Skeletal muscle tissue (tissue), 3 donors: ENCODE measurements at regions not wholly inside any gene's neighbourhood (a gene's known extent, or its start where the extent isn't known, plus 50 kb on each side); places are given as distances from the start of the nearest gene placed in this dataset.
"Not testable (repeated sequence)": the region's sequence is repeated elsewhere in the genome, so short reads cannot be mapped to it uniquely, and the experiment has no call there.

ENCODE experiments used
- H3K27ac ChIP-seq: one replicate; pipeline ENCODE4 v1.7.0; 2013; ENCODE audit warnings: mild to moderate bottlenecking, low read depth, low read length, inconsistent platforms
- H3K27me3 ChIP-seq, 3 donors: one replicate each; pipeline ENCODE4 v1.7.0; 2013; ENCODE audit warnings: low read length in 3 of 3; ENCODE audit not compliant: control insufficient read depth in 3 of 3, insufficient read depth in 3 of 3
- H3K36me3 ChIP-seq, 3 donors: one replicate each; pipeline ENCODE4 v1.7.0; 2013; ENCODE audit warnings: low read length in 3 of 3; ENCODE audit not compliant: control insufficient read depth in 3 of 3, insufficient read depth in 3 of 3
- H3K4me1 ChIP-seq, 3 donors: one replicate each; pipeline ENCODE4 v1.7.0; 2013; ENCODE audit warnings: low read length in 3 of 3, mild to moderate bottlenecking in 3 of 3; ENCODE audit not compliant: control insufficient read depth in 3 of 3, insufficient read depth in 3 of 3
- H3K4me3 ChIP-seq, 3 donors: one replicate each; pipeline ENCODE4 v1.7.0; 2013; ENCODE audit warnings: low read length in 3 of 3
- H3K9ac ChIP-seq, 3 donors: one replicate each; pipeline ENCODE4 v1.7.0; 2013; ENCODE audit warnings: low read length in 3 of 3, mild to moderate bottlenecking in 3 of 3, moderate library complexity in 2 of 3, low read depth in 1 of 3
- H3K9me3 ChIP-seq, 3 donors: one replicate each; pipeline ENCODE4 v1.7.0; 2013; ENCODE audit warnings: low read length in 3 of 3; ENCODE audit not compliant: control insufficient read depth in 3 of 3
- donor health status: Osteomylitis.

GRCh38 chr2:89756616-89757015 lies 1065.1 kb downstream of the RPIA start:
- H3K27ac ChIP-seq, H3K4me1 ChIP-seq, H3K27me3 ChIP-seq, H3K9me3 ChIP-seq, H3K9ac ChIP-seq, H3K4me3 ChIP-seq, H3K36me3 ChIP-seq: not testable (repeated sequence)

GRCh38 chr2:89758332-89759026 lies 1067.0 kb downstream of the RPIA start:
- H3K9me3 ChIP-seq, H3K9ac ChIP-seq, H3K4me1 ChIP-seq, H3K27me3 ChIP-seq, H3K4me3 ChIP-seq, H3K27ac ChIP-seq, H3K36me3 ChIP-seq: not testable (repeated sequence)

DNA sequence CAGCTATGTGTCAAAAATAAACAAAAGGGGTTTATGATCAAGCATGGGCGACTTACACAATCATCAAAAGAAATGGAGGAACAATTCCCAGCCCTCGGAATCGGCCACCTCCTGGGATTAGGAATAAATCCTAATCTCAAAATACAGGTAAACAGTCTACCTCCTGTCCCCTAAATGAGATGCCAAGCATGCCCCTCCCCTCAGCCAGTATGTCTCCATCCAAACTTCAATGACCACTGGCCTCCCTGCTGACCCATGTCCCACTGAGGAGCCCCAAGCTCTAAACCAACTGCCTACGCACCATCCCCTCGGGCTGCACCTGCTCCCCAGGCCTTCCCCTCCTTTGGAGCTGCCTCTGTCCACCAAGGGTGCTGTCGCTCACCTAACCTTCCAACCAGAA lies 1069.3 kb downstream of the RPIA start:
- not testable (repeated sequence) for H3K27ac ChIP-seq, H3K4me1 ChIP-seq, H3K27me3 ChIP-seq, H3K4me3 ChIP-seq, H3K9ac ChIP-seq, H3K36me3 ChIP-seq
- H3K9me3 ChIP-seq = peaks cover 0 to 10% (median 3%) of the 10 kb centered on the region in 3 donors

- peaks cover 0 to 10% (median 9%) of the 10 kb centered on the region in 3 donors for H3K27me3 ChIP-seq
- H3K4me3 ChIP-seq, H3K27ac ChIP-seq, H3K4me1 ChIP-seq, H3K36me3 ChIP-seq, H3K9ac ChIP-seq: not testable (repeated sequence)
- peaks cover 0 to 11% (median 3%) of the 10 kb centered on the region in 3 donors for H3K9me3 ChIP-seq
Measured at GRCh38 chr2:89761171-89761570, 1069.7 kb downstream of the RPIA start.

GRCh38 chr2:89761863-89762262 lies 1070.4 kb downstream of the RPIA start:
- H3K36me3 ChIP-seq, H3K27ac ChIP-seq, H3K4me1 ChIP-seq, H3K9ac ChIP-seq, H3K4me3 ChIP-seq: not testable (repeated sequence)
- peaks cover 0 to 14% (median 3%) of the 10 kb centered on the region in 3 donors for H3K9me3 ChIP-seq
- H3K27me3 ChIP-seq = peaks cover 2 to 17% (median 16%) of the 10 kb centered on the region in 3 donors

DNA sequence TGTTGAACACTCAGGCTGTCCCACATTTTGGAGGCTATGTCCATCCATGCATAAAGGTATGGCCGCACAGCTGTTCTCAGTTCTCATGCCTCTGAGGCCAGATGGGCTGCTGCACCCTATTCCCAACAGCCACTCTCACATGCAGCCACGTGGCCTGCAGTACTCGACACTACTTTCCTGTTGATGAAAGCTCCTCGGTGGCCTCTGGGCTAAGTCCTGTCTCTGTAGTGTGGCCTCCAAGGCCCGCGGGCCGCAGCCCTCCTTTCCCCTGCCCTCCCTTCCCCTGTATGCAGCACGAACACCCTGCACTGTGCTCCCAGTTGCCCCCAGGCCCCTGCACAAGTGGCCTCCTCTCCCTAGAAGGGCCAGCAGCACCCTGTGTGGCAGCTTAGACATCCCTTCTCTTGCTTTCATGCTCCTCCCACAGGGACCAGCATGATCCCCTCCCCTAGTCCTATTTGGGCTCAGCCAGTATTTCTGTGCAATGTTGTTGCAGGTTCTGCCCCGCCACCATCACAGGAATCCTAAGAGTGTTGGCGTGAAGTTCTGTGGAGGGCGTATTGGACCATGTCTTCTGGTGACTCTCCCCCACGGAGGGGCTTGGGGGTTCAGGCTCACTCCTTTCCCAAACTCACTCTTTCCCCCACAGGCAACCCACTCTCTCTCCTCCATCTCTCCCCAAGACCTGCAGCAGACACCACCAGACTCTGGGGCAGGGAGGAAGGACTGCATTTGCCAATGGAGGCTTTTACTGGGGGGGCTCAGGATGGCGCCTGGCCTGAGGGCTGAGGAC lies 1071.2 kb downstream of the RPIA start:
- Histone ChIP-seq H3K9me3 (peaks cover 0 to 14% (median 3%) of the 10 kb centered on the region in 3 donors), H3K27me3 (peaks cover 7 to 23% (median 22%) of the 10 kb centered on the region in 3 donors)
- not testable (repeated sequence) for H3K4me3 ChIP-seq, H3K27ac ChIP-seq, H3K36me3 ChIP-seq, H3K4me1 ChIP-seq, H3K9ac ChIP-seq

GRCh38 chr2:89763254-89763580 lies 1071.7 kb downstream of the RPIA start:
- H3K9ac ChIP-seq = no peak overlapping the region
- peaks cover 0 to 14% (median 3%) of the 10 kb centered on the region in 3 donors for H3K9me3 ChIP-seq
- peaks cover 7 to 24% (median 22%) of the 10 kb centered on the region in 3 donors for H3K27me3 ChIP-seq
- no peak overlapping the region for H3K27ac ChIP-seq
- no peak overlapping the region for H3K4me3 ChIP-seq
- H3K36me3 ChIP-seq = no peaks in the 10 kb centered on the region
- peaks cover 0 to 5% (median 2%) of the 10 kb centered on the region in 3 donors for H3K4me1 ChIP-seq

DNA sequence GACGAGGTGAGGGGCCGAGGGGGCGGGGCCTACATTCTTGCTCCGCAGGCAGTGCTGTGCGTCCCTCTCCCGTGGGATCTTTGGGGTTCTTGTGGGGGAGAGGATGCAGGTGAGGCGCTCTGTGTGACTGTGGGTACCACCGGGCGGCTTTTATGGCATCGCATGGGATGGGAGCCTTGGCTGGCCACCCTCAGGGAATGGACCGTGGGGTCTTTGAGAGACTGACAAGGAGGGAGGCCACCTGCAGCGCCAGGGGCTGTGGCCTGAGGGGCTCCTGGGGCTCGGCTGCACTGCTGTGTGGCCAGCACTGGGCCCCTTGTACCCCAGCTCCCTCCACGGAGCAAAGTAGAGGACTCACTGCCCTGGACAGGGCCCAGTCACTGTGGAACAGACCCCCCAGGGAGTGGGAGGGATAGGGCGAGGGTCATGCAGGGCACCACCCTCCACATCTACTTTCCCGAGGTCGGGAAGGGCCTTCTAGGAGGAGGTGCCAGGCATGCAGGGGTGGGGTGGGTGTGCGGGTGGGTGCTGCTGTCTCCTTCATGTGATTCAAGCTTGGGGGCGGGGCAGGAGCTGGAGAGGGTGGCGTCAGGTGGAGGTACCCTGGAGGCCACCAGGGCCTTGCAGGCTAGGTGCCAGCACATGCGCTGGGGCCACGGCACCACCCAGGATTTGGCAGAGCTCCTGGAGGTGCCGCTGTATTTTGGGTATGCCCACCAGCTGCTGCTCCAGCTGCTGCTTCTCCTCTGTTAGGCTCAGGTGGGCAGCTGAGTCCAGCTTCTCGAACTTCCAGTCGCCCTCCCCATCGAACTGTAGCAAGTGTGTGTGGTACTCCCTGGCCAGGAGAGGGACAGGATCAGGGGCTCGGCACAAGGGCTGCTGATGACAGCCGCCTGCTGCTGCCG lies 1072.4 kb downstream of the RPIA start:
- Histone ChIP-seq H3K27ac (no peak overlapping the region), H3K9ac (no peak overlapping the region), H3K27me3 (peaks cover 7 to 24% (median 22%) of the 10 kb centered on the region in 3 donors), H3K4me3 (no peak overlapping the region), H3K9me3 (peaks cover 0 to 14% (median 3%) of the 10 kb centered on the region in 3 donors), H3K4me1 (peaks cover 0 to 5% (median 2%) of the 10 kb centered on the region in 3 donors), H3K36me3 (no peaks in the 10 kb centered on the region)

DNA sequence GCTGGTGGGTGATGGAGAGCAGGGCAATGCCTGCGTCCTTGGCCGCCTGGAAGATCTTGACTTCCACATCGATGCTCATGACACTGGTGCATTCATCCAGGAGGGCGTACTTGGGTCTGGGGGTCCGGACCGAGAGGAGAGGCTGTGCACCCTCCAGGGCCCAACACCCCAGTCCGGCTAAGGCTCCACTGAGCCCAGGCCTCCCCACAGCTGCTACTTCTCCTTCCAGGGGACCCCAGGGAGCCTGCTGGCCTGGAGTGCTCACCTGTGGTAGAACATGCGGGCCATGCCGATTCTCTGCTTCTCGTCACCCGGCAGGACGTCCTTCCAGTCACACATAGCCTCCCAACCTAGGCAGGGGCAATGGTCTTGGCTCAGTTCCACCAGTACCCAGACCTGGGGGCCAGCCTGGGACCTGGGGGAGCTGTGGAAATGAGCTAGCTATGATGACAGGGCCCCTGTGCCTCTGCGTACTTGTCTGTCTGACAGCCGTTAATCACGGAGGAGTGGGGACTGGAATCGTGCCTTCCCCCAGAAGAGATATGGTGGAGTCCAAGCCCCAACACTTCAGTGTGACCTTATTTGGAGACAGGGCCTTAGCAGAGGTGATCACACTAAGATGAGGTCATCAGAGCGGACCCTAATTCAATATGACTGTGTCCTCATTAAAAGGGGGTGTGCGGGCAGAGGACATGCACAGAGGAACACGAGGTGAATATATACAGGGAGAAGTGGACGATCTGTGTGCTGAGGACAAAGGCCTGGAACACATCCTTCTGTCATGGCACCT lies 1073.3 kb downstream of the RPIA start:
- H3K27ac ChIP-seq, H3K36me3 ChIP-seq, H3K9ac ChIP-seq, H3K4me1 ChIP-seq: not testable (repeated sequence)
- peak overlapping the region in 1 of 3 donors; percentile 6 for H3K4me3 ChIP-seq
- H3K9me3 ChIP-seq = peaks cover 0 to 14% (median 3%) of the 10 kb centered on the region in 3 donors
- H3K27me3 ChIP-seq = peaks cover 7 to 24% (median 22%) of the 10 kb centered on the region in 3 donors
